HEK293 (cell line): ENCODE measurements at regions not wholly inside any gene's neighbourhood (a gene's known extent, or its start where the extent isn't known, plus 50 kb on each side); places are given as distances from the start of the nearest gene placed in this dataset.

ENCODE experiments used
- CTCF ChIA-PET: fragments of 350-600 bp; formaldehyde crosslinking; extraction: SDS; loops from one replicate; lab custom pipeline; 2021; ENCODE audit warnings: antibody characterized with exemption; lab: Yijun Ruan, JAX
- POLR2A ChIA-PET: fragments of 300-600 bp; formaldehyde crosslinking; extraction: SDS; loops from one replicate; lab custom pipeline; 2020; ENCODE audit warnings: antibody characterized with exemption, inconsistent platforms; lab: Yijun Ruan, JAX
- H3K27ac ChIP-seq: fragments of 200-500 bp; sonication (Bioruptor generic); 2 replicates; pipeline ENCODE4 v1.5.1; 2014; ENCODE audit warnings: low read depth, low read length, control low read depth, inconsistent platforms; ENCODE audit errors: extremely low read depth
- H3K36me3 ChIP-seq, 2 experiments: fragments of 200-500 bp in 1 of 2; sonication (Bioruptor generic) in 1 of 2; 1 replicate in 1 of 2; 2 replicates in 1 of 2; pipeline ENCODE4 v1.5.1; 2014 to 2017; ENCODE audit warnings: inconsistent platforms in 2 of 2, low read length in 2 of 2; ENCODE audit not compliant: control insufficient read depth in 2 of 2, insufficient read depth in 1 of 2
- H3K4me1 ChIP-seq: fragments of 200-500 bp; sonication (Bioruptor generic); 2 replicates; pipeline ENCODE4 v1.5.1; 2014; ENCODE audit warnings: mild to moderate bottlenecking, low read length, inconsistent platforms; ENCODE audit not compliant: control insufficient read depth, insufficient read depth
- H3K4me3 ChIP-seq: 2 replicates; pipeline ENCODE4 v1.5.1; 2011; ENCODE audit warnings: low read depth, mild to moderate bottlenecking, control low read depth, low read length, moderate library complexity
- H3K9me3 ChIP-seq: fragments of 200-500 bp; sonication (Bioruptor generic); 2 replicates; pipeline ENCODE4 v1.5.1; 2014; ENCODE audit warnings: low read depth, low read length, inconsistent platforms; ENCODE audit not compliant: control insufficient read depth, insufficient read depth
- KLF8 ChIP-seq: fragments of 450-650 bp; formaldehyde crosslinking; IDR thresholded peaks from 2 replicates; pipeline ENCODE4 v1.5.1; 2016; ENCODE audit warnings: missing biosample characterization, missing genetic modification characterization
- REPIN1 ChIP-seq: fragments of 450-650 bp; formaldehyde crosslinking; IDR thresholded peaks from 2 replicates; pipeline ENCODE4 v1.5.1; 2017; ENCODE audit warnings: missing biosample characterization, missing genetic modification characterization, low read depth
- SETDB1 ChIP-seq: IDR thresholded peaks from one replicate; pipeline ENCODE4 v1.6.1; 2017; ENCODE audit warnings: mild to moderate bottlenecking, low read length, moderate library complexity, mixed read lengths; ENCODE audit not compliant: insufficient read length
- TCF7L2 ChIP-seq: IDR thresholded peaks from 2 replicates; pipeline ENCODE4 v1.6.1; 2011; ENCODE audit warnings: low read depth, mild to moderate bottlenecking, inconsistent platforms, low read length, moderate library complexity, borderline replicate concordance
- ZBTB26 ChIP-seq: fragments of 450-650 bp; formaldehyde crosslinking; optimal IDR thresholded peaks from 2 replicates; pipeline ENCODE3; 2016; ENCODE audit warnings: missing biosample characterization, mild to moderate bottlenecking, missing genetic modification characterization
- ZNF10 ChIP-seq: fragments of 450-650 bp; formaldehyde crosslinking; IDR thresholded peaks from 2 replicates; pipeline ENCODE4 v1.5.1; 2017; ENCODE audit warnings: missing biosample characterization, missing genetic modification characterization
- ZNF112 ChIP-seq: fragments of 450-650 bp; formaldehyde crosslinking; IDR thresholded peaks from 2 replicates; pipeline ENCODE4 v1.5.0; 2017; ENCODE audit warnings: missing biosample characterization, missing genetic modification characterization
- ZNF138 ChIP-seq: fragments of 450-650 bp; formaldehyde crosslinking; IDR thresholded peaks from 2 replicates; pipeline ENCODE4 v1.5.1; 2016; ENCODE audit warnings: missing biosample characterization, missing genetic modification characterization, borderline replicate concordance
- ZNF24 ChIP-seq: fragments of 450-650 bp; formaldehyde crosslinking; IDR thresholded peaks from 2 replicates; pipeline ENCODE4 v1.5.1; 2016; ENCODE audit warnings: missing biosample characterization, missing genetic modification characterization
- ZNF311 ChIP-seq: fragments of 450-650 bp; formaldehyde crosslinking; IDR thresholded peaks from 2 replicates; pipeline ENCODE4 v1.5.1; 2017; ENCODE audit warnings: missing biosample characterization, missing genetic modification characterization, borderline replicate concordance
- ZNF391 ChIP-seq: fragments of 450-650 bp; formaldehyde crosslinking; IDR thresholded peaks from 2 replicates; pipeline ENCODE4 v1.5.1; 2016; ENCODE audit warnings: low read depth, missing biosample characterization, missing genetic modification characterization, borderline replicate concordance
- ZNF555 ChIP-seq: fragments of 450-650 bp; formaldehyde crosslinking; conservative IDR thresholded peaks from 2 replicates; pipeline ENCODE4 v1.5.1; 2017; ENCODE audit warnings: missing biosample characterization, mild to moderate bottlenecking, missing genetic modification characterization, inconsistent platforms
- ZNF623 ChIP-seq: fragments of 450-650 bp; formaldehyde crosslinking; IDR thresholded peaks from 2 replicates; pipeline ENCODE4 v1.5.1; 2016; ENCODE audit warnings: missing biosample characterization, missing genetic modification characterization
- ZNF747 ChIP-seq: fragments of 450-650 bp; formaldehyde crosslinking; IDR thresholded peaks from 2 replicates; pipeline ENCODE4 v1.5.1; 2016; ENCODE audit warnings: missing biosample characterization, missing genetic modification characterization
- ZNF776 ChIP-seq: fragments of 450-650 bp; formaldehyde crosslinking; IDR thresholded peaks from 2 replicates; pipeline ENCODE4 v1.5.0; 2017; ENCODE audit warnings: missing biosample characterization, missing genetic modification characterization, borderline replicate concordance
- TF ChIP-seq, protein P1 (sequence below): fragments of 450-650 bp; formaldehyde crosslinking; IDR thresholded peaks from 2 replicates; pipeline ENCODE4 v1.5.1; 2016; ENCODE audit warnings: missing biosample characterization, missing genetic modification characterization
- TF ChIP-seq, protein P2 (sequence below): fragments of 450-650 bp; formaldehyde crosslinking; IDR thresholded peaks from 2 replicates; pipeline ENCODE4 v1.5.1; 2016; ENCODE audit warnings: missing biosample characterization, missing genetic modification characterization, low read depth
- TF ChIP-seq, protein P3 (sequence below): fragments of 450-650 bp; formaldehyde crosslinking; IDR thresholded peaks from 2 replicates; pipeline ENCODE4 v1.5.1; 2016; ENCODE audit warnings: missing biosample characterization, missing genetic modification characterization

DNA sequence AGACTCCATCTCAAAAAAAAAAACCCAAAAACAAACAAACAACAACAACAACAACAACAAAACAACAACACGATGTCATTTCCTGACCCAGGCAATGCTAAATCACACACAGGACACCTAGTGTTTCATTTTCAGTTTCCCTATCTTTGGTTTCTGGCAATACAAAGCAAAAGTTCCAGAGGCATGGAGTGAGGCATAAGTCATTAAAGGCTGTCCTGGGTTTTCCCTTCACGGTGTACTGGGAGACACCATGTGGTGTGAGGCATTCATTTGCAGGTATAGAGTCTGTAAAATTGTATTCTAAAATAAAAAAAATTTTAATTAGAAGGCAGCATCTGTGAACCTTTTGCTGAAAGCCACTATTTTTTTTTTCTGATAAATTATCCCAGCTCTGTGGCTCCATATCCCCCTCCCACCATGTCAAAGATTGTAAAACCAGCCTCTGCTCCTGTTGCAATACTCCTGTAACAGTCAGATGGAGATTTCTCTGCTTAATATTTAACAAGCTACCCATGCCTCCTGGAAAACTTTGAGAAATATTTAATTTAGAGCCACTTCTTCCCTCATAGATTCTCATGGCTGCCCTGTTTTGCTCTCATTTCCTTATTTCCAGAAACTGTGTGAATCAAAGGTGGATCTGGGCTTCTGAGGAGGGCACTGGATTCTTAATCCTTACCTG lies 324.6 kb downstream of the MCTP2 start:
- CTCF ChIA-PET = interaction anchor here (0.5 kb wide), 1 partner anchor 234 kb away, joined by 3 read pairs; no protein-coding TSS in a partner anchor
- POLR2A ChIA-PET = no interaction called here
- Histone ChIP-seq H3K27ac (no peak overlapping the region), H3K9me3 (no peaks in the 10 kb centered on the region)
- TF ChIP-seq ZNF112 = no peak
- TF ChIP-seq, protein P1, sequence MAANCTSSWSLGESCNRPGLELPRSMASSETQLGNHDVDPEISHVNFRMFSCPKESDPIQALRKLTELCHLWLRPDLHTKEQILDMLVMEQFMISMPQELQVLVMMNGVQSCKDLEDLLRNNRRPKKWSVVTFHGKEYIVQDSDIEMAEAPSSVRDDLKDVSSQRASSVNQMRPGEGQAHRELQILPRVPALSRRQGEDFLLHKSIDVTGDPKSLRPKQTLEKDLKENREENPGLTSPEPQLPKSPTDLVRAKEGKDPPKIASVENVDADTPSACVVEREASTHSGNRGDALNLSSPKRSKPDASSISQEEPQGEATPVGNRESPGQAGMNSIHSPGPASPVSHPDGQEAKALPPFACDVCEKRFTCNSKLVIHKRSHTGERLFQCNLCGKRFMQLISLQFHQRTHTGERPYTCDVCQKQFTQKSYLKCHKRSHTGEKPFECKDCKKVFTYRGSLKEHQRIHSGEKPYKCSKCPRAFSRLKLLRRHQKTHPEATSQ (tag by site-specific recombination) = no peak
- TF ChIP-seq SETDB1 = no peak
- TF ChIP-seq, all 188 proteins: peak for 0
- no peaks in the 10 kb centered on the region for H3K36me3 ChIP-seq
- H3K4me3 ChIP-seq = no peak overlapping the region
- no peaks in the 10 kb centered on the region; the same call in 1 of the 2 replicates for H3K4me1 ChIP-seq

GRCh38 chr15:94561036-94561689 lies 329.8 kb downstream of the MCTP2 start:
- Histone ChIP-seq H3K9me3 (no peaks in the 10 kb centered on the region), H3K27ac (no peak overlapping the region), H3K4me3 (no peak overlapping the region), H3K36me3 (no peaks in the 10 kb centered on the region), H3K4me1 (no peaks in the 10 kb centered on the region; the same call in 1 of the 2 replicates)
- ChIA-PET POLR2A (no interaction called here), CTCF (interaction anchor here (0.6 kb wide), 1 partner anchor 43 kb away, joined by 3 read pairs; no protein-coding TSS in a partner anchor)
- TF ChIP-seq ZBTB26 (tag by site-specific recombination) (no peak), ZNF776 (no peak), ZNF623 (tag by site-specific recombination) (no peak), ZNF138 (tag by site-specific recombination) (no peak), TCF7L2 (no peak), ZNF10 (tag by site-specific recombination) (no peak), ZNF24 (tag by site-specific recombination) (no peak), ZNF747 (tag by site-specific recombination) (no peak), ZNF555 (tag by site-specific recombination) (no peak), KLF8 (tag by site-specific recombination) (no peak), ZNF311 (tag by site-specific recombination) (no peak), REPIN1 (tag by site-specific recombination) (no peak), ZNF391 (no peak)
- TF ChIP-seq, protein P2, sequence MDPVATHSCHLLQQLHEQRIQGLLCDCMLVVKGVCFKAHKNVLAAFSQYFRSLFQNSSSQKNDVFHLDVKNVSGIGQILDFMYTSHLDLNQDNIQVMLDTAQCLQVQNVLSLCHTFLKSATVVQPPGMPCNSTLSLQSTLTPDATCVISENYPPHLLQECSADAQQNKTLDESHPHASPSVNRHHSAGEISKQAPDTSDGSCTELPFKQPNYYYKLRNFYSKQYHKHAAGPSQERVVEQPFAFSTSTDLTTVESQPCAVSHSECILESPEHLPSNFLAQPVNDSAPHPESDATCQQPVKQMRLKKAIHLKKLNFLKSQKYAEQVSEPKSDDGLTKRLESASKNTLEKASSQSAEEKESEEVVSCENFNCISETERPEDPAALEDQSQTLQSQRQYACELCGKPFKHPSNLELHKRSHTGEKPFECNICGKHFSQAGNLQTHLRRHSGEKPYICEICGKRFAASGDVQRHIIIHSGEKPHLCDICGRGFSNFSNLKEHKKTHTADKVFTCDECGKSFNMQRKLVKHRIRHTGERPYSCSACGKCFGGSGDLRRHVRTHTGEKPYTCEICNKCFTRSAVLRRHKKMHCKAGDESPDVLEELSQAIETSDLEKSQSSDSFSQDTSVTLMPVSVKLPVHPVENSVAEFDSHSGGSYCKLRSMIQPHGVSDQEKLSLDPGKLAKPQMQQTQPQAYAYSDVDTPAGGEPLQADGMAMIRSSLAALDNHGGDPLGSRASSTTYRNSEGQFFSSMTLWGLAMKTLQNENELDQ (tag by site-specific recombination) = no peak
- TF ChIP-seq, protein P3, sequence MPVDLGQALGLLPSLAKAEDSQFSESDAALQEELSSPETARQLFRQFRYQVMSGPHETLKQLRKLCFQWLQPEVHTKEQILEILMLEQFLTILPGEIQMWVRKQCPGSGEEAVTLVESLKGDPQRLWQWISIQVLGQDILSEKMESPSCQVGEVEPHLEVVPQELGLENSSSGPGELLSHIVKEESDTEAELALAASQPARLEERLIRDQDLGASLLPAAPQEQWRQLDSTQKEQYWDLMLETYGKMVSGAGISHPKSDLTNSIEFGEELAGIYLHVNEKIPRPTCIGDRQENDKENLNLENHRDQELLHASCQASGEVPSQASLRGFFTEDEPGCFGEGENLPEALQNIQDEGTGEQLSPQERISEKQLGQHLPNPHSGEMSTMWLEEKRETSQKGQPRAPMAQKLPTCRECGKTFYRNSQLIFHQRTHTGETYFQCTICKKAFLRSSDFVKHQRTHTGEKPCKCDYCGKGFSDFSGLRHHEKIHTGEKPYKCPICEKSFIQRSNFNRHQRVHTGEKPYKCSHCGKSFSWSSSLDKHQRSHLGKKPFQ = no peak
